Activated naive CD4-positive, alpha-beta T cell (primary cell): ENCODE measurements at regions not wholly inside any gene's neighbourhood (a gene's known extent, or its start where the extent isn't known, plus 50 kb on each side); places are given as distances from the start of the nearest gene placed in this dataset.
A peak's percentile ranks its signal among the peaks of the same experiment; 100 is the strongest.
"Not testable (repeated sequence)": the region's sequence is repeated elsewhere in the genome, so short reads cannot be mapped to it uniquely, and the experiment has no call there.

Experiments used
- DNase-seq, 4 experiments: peaks; one replicate each; lab custom pipeline; 2025; lab: John Stamatoyannopoulos, UW

- no peak for DNase-seq
These were observed 233.1 kb upstream of the GRIA1 start for GRCh38 chr5:153257381-153257780.

- no peak for DNase-seq
These were observed 232.0 kb upstream of the GRIA1 start for GRCh38 chr5:153258469-153258868.

- no peak for DNase-seq
These were observed 223.0 kb upstream of the GRIA1 start for GRCh38 chr5:153267506-153267905.

- DNase-seq, result no peak
These were observed 214.8 kb upstream of the GRIA1 start for GRCh38 chr5:153275695-153276094.

GRCh38 chr5:153276151-153276550 is 214.3 kb upstream of the GRIA1 start:
- DNase-seq, result no peak

GRCh38 chr5:153296251-153296844 is 194.1 kb upstream of the GRIA1 start:
- not testable (repeated sequence) for DNase-seq

- DNase-seq, result no peak
These were observed 190.6 kb upstream of the GRIA1 start for GRCh38 chr5:153299891-153300290.

GRCh38 chr5:153308282-153308681 is 182.2 kb upstream of the GRIA1 start:
- DNase-seq, result no peak

- DNase-seq, result no peak
These were observed 171.9 kb upstream of the GRIA1 start for GRCh38 chr5:153318556-153318955.

GRCh38 chr5:153321478-153321877 is 169.0 kb upstream of the GRIA1 start:
- DNase-seq, result no peak

- no peak for DNase-seq
These were observed 150.3 kb upstream of the GRIA1 start for GRCh38 chr5:153340139-153340538.

GRCh38 chr5:153340738-153341137 is 149.7 kb upstream of the GRIA1 start:
- DNase-seq, result no peak

GRCh38 chr5:153342487-153342886 is 148.0 kb upstream of the GRIA1 start:
- no peak for DNase-seq

- DNase-seq, result no peak
These were observed 142.9 kb upstream of the GRIA1 start for GRCh38 chr5:153347611-153348010.

- no peak for DNase-seq
These were observed 140.1 kb upstream of the GRIA1 start for GRCh38 chr5:153350175-153350883.

- DNase-seq, result peak in 1 of 4 experiments; percentile 2
These were observed 137.7 kb upstream of the GRIA1 start for GRCh38 chr5:153352685-153353219.

- DNase-seq, result no peak
These were observed 132.9 kb upstream of the GRIA1 start for GRCh38 chr5:153357493-153358112.

GRCh38 chr5:153358315-153358976 is 132.0 kb upstream of the GRIA1 start:
- no peak for DNase-seq

GRCh38 chr5:153360860-153361259 is 129.6 kb upstream of the GRIA1 start:
- no peak for DNase-seq

GRCh38 chr5:153361735-153362409 is 128.6 kb upstream of the GRIA1 start:
- DNase-seq, result no peak

- no peak for DNase-seq
These were observed 124.9 kb upstream of the GRIA1 start for GRCh38 chr5:153365547-153365946.

GRCh38 chr5:153367466-153367865 is 123.0 kb upstream of the GRIA1 start:
- DNase-seq, result no peak
